ENCODE measurements at regions not wholly inside any gene's neighbourhood (a gene's known extent, or its start where the extent isn't known, plus 50 kb on each side); places are given as distances from the start of the nearest gene placed in this dataset.

DNA sequence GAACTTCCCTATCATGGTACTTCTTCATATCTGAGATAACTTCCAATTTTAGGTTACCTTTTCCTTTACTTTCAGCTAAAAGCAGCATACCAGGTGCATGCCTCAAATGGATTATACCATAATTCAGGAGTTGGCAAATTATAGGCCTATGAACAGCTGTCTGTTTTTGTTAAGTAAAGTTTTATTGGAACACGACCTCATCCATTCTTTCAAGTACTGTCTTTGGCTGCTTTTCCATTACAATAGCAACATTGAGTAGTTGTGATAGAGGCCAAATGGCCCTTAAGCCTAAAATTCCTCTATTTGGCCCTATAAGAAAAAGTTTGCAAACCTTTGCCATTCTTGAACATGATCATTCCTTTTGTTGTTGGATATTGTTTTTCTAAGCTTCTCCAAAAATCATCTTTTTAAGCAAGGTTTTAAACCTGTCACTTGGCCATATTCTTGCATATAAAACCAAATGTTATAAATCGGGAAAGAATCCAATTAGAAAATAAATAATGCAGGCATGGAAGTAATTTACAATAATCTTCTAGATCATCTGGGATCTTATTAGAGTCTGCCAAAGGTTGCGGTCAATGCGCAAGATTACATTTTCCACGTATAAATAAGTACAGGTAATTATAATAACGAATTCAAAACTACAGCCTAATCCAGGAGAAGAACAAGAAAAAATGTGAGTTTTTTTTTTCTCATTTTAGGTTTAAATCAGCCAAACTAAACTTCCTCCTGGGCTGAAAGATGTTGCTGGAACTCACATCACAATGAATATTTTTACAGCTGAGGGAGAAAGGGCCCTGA, 226.5 kb upstream of the ANKRD55 start:
- TF ChIP-seq, protein P1, sequence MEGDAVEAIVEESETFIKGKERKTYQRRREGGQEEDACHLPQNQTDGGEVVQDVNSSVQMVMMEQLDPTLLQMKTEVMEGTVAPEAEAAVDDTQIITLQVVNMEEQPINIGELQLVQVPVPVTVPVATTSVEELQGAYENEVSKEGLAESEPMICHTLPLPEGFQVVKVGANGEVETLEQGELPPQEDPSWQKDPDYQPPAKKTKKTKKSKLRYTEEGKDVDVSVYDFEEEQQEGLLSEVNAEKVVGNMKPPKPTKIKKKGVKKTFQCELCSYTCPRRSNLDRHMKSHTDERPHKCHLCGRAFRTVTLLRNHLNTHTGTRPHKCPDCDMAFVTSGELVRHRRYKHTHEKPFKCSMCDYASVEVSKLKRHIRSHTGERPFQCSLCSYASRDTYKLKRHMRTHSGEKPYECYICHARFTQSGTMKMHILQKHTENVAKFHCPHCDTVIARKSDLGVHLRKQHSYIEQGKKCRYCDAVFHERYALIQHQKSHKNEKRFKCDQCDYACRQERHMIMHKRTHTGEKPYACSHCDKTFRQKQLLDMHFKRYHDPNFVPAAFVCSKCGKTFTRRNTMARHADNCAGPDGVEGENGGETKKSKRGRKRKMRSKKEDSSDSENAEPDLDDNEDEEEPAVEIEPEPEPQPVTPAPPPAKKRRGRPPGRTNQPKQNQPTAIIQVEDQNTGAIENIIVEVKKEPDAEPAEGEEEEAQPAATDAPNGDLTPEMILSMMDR (IDR thresholded peaks at IDR 0.05): no peak
- Mint-ChIP-seq H3K27ac (no peak overlapping the region), H3K27me3 (no peaks in the 10 kb centered on the region), H3K9me3 (no peaks in the 10 kb centered on the region), H3K4me1 (peaks cover 10% of the 10 kb centered on the region), H3K4me3 (no peak overlapping the region), H3K36me3 (ENCODE audit: low read depth) (no peaks in the 10 kb centered on the region)
- ChIA-PET CTCF (no interaction called here), POLR2A (interaction anchor here (0.7 kb wide), 1 partner anchor 45 kb away, joined by 4 read pairs; no protein-coding TSS in a partner anchor)
- DNase-seq (no peak), ATAC-seq (ENCODE audit: low read depth) (no peak)
- intact Hi-C loops (cut with micrococcal nuclease): no loop called here

DNA sequence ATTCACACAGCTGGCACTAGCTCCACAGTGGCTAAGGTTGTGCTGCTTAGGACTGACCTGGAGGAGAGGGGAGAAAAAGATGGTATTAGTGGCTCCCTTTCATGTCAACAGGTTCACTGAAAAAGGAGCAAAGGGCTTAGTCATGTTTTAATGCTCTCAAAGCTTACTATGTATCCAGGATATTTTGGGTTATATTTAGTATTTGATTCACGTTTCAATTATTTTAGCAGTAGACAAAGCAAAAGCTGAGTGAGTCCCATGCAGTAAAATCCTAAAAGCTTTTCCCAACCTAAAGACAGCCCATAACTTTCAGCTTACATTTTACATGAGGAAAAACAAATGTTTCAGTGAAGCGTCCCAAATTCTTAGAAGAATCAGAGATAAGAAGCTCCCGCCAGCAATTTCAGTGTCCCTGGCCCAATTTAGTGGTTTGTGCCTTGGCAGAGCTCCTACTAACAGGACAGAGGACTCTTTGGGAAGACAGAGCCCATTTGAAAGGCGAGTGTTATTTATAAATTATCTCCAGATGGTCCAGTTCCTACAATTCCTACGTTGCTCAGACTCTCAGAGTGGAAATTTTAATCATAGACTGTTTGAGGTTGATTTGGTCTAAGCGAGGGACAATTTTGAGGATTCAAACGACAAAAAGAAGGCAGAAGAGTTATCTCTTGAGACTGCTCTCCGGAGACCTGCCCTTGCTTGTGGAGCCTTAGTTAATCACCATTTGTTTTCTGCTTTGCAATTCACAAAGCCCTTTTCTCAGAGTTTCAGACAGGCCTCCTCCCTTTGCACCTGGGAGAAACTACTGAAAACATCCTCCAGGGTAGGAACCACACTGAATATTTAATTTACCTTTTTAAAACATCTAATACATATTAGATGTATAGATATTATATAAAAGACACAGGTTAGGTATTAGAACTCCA, 225.0 kb upstream of the ANKRD55 start:
- ChIA-PET CTCF (interaction anchor here (0.7 kb wide), 1 partner anchor 18 kb away, joined by 3 read pairs; no protein-coding TSS in a partner anchor), POLR2A (interaction anchor here (0.5 to 0.7 kb wide), 2 partner anchors 44 to 670 kb away, joined by 4 to 8 read pairs; no protein-coding TSS in a partner anchor)
- H3K27me3 Mint-ChIP-seq: no peaks in the 10 kb centered on the region
- no peak overlapping the region for H3K27ac Mint-ChIP-seq
- DNase-seq (no peak), ATAC-seq (ENCODE audit: low read depth) (no peak)
- no peak overlapping the region for H3K4me3 Mint-ChIP-seq
- TF ChIP-seq, protein P1 (IDR thresholded peaks at IDR 0.05): no peak
- intact Hi-C loops (cut with micrococcal nuclease): no loop called here
- H3K4me1 Mint-ChIP-seq: peaks cover 11% of the 10 kb centered on the region
- no peaks in the 10 kb centered on the region for H3K36me3 Mint-ChIP-seq (ENCODE audit: low read depth)
- no peaks in the 10 kb centered on the region for H3K9me3 Mint-ChIP-seq

DNA sequence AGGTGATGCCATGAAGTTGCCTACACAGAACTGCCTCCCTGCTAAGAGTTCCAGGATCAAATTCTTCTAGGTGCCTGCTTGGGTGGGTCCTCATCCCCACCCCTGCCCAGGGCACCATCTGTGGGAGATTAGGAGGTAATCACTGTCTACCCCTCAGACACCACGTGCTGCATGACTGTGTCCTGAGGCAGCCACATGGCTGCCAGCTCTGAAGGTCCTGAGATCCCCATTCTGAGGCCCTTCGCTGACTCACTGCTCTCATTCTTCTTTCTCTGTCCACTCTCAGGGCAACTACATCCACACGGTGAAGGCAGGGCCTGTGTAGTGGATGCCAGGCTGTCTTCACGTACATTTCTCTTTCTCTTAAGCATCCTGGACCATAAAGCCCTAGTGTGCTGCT, 222.9 kb upstream of the ANKRD55 start:
- no peaks in the 10 kb centered on the region for H3K9me3 Mint-ChIP-seq
- H3K36me3 Mint-ChIP-seq (ENCODE audit: low read depth): no peaks in the 10 kb centered on the region
- intact Hi-C loops (cut with micrococcal nuclease): no loop called here
- ATAC-seq (ENCODE audit: low read depth) (no peak), DNase-seq (no peak)
- H3K27me3 Mint-ChIP-seq: no peaks in the 10 kb centered on the region
- ChIA-PET POLR2A (no interaction called here), CTCF (no interaction called here)
- peaks cover 9% of the 10 kb centered on the region for H3K4me1 Mint-ChIP-seq
- TF ChIP-seq, protein P1 (IDR thresholded peaks at IDR 0.05): no peak
- no peak overlapping the region for H3K4me3 Mint-ChIP-seq
- H3K27ac Mint-ChIP-seq: no peak overlapping the region

DNA sequence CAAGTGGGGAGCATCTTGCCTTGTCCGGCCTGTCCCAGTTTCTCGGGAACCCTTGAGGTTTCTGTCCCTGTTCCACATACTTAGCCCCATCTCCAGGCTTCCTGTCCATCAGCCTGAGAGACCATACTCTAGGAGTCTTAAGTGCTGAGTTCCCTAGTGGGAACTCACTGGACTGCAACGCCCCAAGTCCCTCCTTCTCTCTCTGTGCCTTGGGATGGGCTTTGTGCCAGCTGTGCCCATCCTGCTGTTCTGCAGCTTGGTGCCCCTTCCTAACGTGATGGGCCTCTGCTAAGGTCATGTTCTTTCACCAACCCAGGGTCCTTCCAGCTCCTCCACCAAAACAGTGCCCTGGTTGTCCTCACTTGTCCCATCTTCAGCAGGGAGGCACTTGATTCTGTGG, 222.3 kb upstream of the ANKRD55 start:
- Mint-ChIP-seq H3K4me3 (no peak overlapping the region), H3K27ac (no peak overlapping the region), H3K27me3 (no peaks in the 10 kb centered on the region), H3K9me3 (no peaks in the 10 kb centered on the region), H3K4me1 (peaks cover 15% of the 10 kb centered on the region), H3K36me3 (ENCODE audit: low read depth) (no peaks in the 10 kb centered on the region)
- ChIA-PET CTCF (no interaction called here), POLR2A (no interaction called here)
- TF ChIP-seq, protein P1 (IDR thresholded peaks at IDR 0.05): no peak
- ATAC-seq (ENCODE audit: low read depth) (no peak), DNase-seq (no peak)
- intact Hi-C loops (cut with micrococcal nuclease): no loop called here

All from activated B cell treated with CpG ODN at 0.5 μM for 24 hours (primary cell).